Neural progenitor cell (in vitro differentiated cells): ENCODE measurements at regions not wholly inside any gene's neighbourhood (a gene's known extent, or its start where the extent isn't known, plus 50 kb on each side); places are given as distances from the start of the nearest gene placed in this dataset.

Experiments
- DNase-seq: peaks from one replicate; pipeline ENCODE4 v3.0.0-alpha.2; 2016; ENCODE audit warnings: low spot score
- H2AFZ ChIP-seq: fragments of 200-600 bp; sonication (generic); replicated peaks from 2 replicates; pipeline ENCODE4 v1.6.1; 2016; ENCODE audit warnings: antibody characterized with exemption
- H3F3A ChIP-seq: fragments of 200-600 bp; sonication (generic); 2 replicates; pipeline ENCODE4 v1.6.1; 2016; ENCODE audit warnings: antibody characterized with exemption, low read depth
- H3K27ac ChIP-seq: fragments of 200-600 bp; sonication (generic); 2 replicates; pipeline ENCODE4 v1.5.1; 2016; ENCODE audit warnings: mild to moderate bottlenecking
- H3K27me3 ChIP-seq: fragments of 200-600 bp; sonication (generic); 2 replicates; pipeline ENCODE4 v1.6.1; 2016; ENCODE audit warnings: mild to moderate bottlenecking, moderate library complexity
- H3K36me3 ChIP-seq: fragments of 200-600 bp; sonication (generic); 2 replicates; pipeline ENCODE4 v1.5.1; 2016
- H3K4me1 ChIP-seq: fragments of 200-600 bp; sonication (generic); 2 replicates; pipeline ENCODE4 v1.6.1; 2016; ENCODE audit warnings: mixed run types
- H3K4me2 ChIP-seq: fragments of 200-600 bp; sonication (generic); 2 replicates; pipeline ENCODE4 v1.6.1; 2016
- H3K4me3 ChIP-seq: fragments of 200-600 bp; sonication (generic); 2 replicates; pipeline ENCODE4 v1.5.1; 2016
- H3K79me2 ChIP-seq: fragments of 200-600 bp; sonication (generic); 2 replicates; pipeline ENCODE4 v1.6.1; 2016; ENCODE audit warnings: low read depth
- H3K9ac ChIP-seq: fragments of 200-600 bp; sonication (generic); 2 replicates; pipeline ENCODE4 v1.6.1; 2016
- H3K9me3 ChIP-seq: fragments of 200-600 bp; sonication (generic); 2 replicates; pipeline ENCODE4 v1.5.1; 2016; ENCODE audit warnings: low read depth
- H4K20me1 ChIP-seq: fragments of 200-600 bp; sonication (generic); 2 replicates; pipeline ENCODE4 v1.6.1; 2016; ENCODE audit warnings: low read depth
- H3K27ac Mint-ChIP-seq: 3 replicates; pipeline ENCODE4 v1.8.0; 2021; ENCODE audit warnings: mixed read lengths
- H3K27me3 Mint-ChIP-seq: 2 replicates; pipeline ENCODE4 v1.8.0; 2022; ENCODE audit warnings: low read depth, mild to moderate bottlenecking, inconsistent platforms, moderate library complexity, mixed read lengths; ENCODE audit not compliant: insufficient read depth
- H3K36me3 Mint-ChIP-seq: 3 replicates; pipeline ENCODE4 v1.8.0; 2021; ENCODE audit warnings: mixed read lengths
- H3K4me1 Mint-ChIP-seq: 3 replicates; pipeline ENCODE4 v1.8.0; 2021; ENCODE audit warnings: mixed read lengths
- H3K4me3 Mint-ChIP-seq: 3 replicates; pipeline ENCODE4 v1.8.0; 2021; ENCODE audit warnings: mild to moderate bottlenecking, moderate library complexity, mixed read lengths
- H3K9me3 Mint-ChIP-seq: 3 replicates; pipeline ENCODE4 v1.8.0; 2020; ENCODE audit warnings: mixed read lengths
- EZH2 ChIP-seq: fragments of 200-600 bp; sonication (generic); IDR thresholded peaks from 2 replicates; pipeline ENCODE4 v1.6.1; 2017; ENCODE audit warnings: antibody characterized with exemption, mild to moderate bottlenecking, moderate library complexity
- EZH2phosphoT487 ChIP-seq: fragments of 200-600 bp; sonication (generic); IDR thresholded peaks from 2 replicates; pipeline ENCODE4 v1.6.1; 2017; ENCODE audit warnings: antibody characterized with exemption
- TF ChIP-seq, protein P1 (sequence below): fragments of 200-600 bp; sonication (generic); IDR thresholded peaks from 2 replicates; pipeline ENCODE4 v1.5.1; 2017; ENCODE audit warnings: antibody characterized with exemption, mild to moderate bottlenecking

DNA sequence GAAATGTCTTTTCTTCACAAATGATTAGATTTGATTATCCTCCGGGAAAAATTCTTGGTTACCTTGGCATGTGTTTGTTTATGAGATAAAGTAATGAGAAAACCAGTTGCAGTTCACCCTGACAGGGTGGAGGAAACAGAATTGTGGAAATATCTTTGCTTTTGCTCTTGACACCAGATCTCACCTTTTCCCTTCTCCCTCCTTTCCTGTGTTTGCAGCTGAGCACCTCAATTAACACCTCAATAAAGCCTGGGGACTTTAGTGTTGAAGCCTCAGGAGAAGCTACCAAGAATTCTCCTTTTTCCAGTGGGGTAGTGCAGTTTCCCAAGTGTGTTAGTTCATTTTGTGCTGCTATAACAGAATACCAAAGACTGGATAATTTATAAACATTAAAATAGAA, 350.8 kb upstream of the IGFBP7 start:
- Mint-ChIP-seq H3K27me3 (peaks cover 6% of the 10 kb centered on the region), H3K9me3 (peaks cover 18% of the 10 kb centered on the region), H3K4me1 (peaks cover 12% of the 10 kb centered on the region), H3K27ac (no peak overlapping the region), H3K36me3 (peaks cover 7% of the 10 kb centered on the region), H3K4me3 (no peak overlapping the region)
- Histone ChIP-seq H3K4me1 (peaks cover 15% of the 10 kb centered on the region), H3K4me2 (no peak overlapping the region), H3K27ac (no peak overlapping the region), H3K9ac (no peak overlapping the region), H3K27me3 (no peaks in the 10 kb centered on the region), H2AFZ (no peak overlapping the region), H3K9me3 (peaks cover 5% of the 10 kb centered on the region), H3F3A (no peaks in the 10 kb centered on the region), H3K36me3 (no peaks in the 10 kb centered on the region), H4K20me1 (no peaks in the 10 kb centered on the region), H3K79me2 (no peaks in the 10 kb centered on the region), H3K4me3 (no peak overlapping the region)
- TF ChIP-seq EZH2 = no peak
- no peak for TF ChIP-seq EZH2phosphoT487
- TF ChIP-seq, protein P1, sequence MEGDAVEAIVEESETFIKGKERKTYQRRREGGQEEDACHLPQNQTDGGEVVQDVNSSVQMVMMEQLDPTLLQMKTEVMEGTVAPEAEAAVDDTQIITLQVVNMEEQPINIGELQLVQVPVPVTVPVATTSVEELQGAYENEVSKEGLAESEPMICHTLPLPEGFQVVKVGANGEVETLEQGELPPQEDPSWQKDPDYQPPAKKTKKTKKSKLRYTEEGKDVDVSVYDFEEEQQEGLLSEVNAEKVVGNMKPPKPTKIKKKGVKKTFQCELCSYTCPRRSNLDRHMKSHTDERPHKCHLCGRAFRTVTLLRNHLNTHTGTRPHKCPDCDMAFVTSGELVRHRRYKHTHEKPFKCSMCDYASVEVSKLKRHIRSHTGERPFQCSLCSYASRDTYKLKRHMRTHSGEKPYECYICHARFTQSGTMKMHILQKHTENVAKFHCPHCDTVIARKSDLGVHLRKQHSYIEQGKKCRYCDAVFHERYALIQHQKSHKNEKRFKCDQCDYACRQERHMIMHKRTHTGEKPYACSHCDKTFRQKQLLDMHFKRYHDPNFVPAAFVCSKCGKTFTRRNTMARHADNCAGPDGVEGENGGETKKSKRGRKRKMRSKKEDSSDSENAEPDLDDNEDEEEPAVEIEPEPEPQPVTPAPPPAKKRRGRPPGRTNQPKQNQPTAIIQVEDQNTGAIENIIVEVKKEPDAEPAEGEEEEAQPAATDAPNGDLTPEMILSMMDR = no peak
- DNase-seq = no peak

DNA sequence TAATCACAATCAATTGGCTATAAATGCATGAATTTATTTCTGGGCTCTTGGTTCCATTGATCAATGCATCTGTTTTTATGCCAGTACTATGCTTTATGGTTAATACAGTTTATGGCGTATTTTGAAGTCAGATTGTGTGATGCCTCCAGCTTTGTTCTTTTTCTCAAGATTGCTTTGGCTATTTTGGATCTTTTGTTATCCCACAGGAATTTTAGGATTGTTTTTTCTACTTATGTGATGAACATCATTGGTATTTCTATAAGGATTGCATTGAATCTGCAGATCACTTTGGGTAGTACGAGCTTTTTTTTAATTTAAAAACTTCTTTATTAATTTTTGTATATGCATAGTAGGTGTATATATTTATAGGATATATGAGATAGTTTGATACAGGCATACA, 338.7 kb upstream of the IGFBP7 start:
- Histone ChIP-seq H3K4me3 (no peak overlapping the region), H3K27me3 (no peaks in the 10 kb centered on the region), H3F3A (no peaks in the 10 kb centered on the region), H3K4me2 (no peak overlapping the region), H3K79me2 (no peaks in the 10 kb centered on the region), H3K27ac (no peak overlapping the region), H2AFZ (no peak overlapping the region), H3K9ac (no peak overlapping the region), H3K9me3 (no peaks in the 10 kb centered on the region), H3K36me3 (no peaks in the 10 kb centered on the region), H4K20me1 (no peaks in the 10 kb centered on the region), H3K4me1 (no peaks in the 10 kb centered on the region)
- peaks cover 6% of the 10 kb centered on the region for H3K4me1 Mint-ChIP-seq
- H3K36me3 Mint-ChIP-seq = no peaks in the 10 kb centered on the region
- H3K27ac Mint-ChIP-seq = no peak overlapping the region
- no peak overlapping the region for H3K4me3 Mint-ChIP-seq
- TF ChIP-seq, protein P1 = no peak
- TF ChIP-seq EZH2phosphoT487 = no peak
- no peak for TF ChIP-seq EZH2
- no peak for DNase-seq
- H3K9me3 Mint-ChIP-seq = peaks cover 11% of the 10 kb centered on the region
- H3K27me3 Mint-ChIP-seq = no peaks in the 10 kb centered on the region

DNA sequence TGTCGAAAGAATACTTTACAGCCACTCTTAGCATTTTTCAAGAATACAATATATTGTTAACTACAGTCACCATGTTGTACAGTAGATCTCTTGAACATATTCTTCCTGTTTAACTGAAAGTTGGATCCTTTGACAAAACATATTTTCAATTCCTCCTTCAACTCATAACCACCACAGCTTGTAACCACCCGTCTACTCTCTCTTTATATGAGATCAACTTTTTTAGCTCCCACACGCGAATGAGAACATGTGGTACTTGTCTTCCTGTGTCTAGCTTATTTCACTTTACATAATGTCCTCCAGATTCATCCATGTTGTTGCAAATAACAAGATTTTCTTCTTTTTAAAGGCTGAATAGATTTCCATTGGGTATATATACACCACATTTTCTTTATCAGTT, 338.3 kb upstream of the IGFBP7 start:
- no peaks in the 10 kb centered on the region for H3K27me3 Mint-ChIP-seq
- TF ChIP-seq, protein P1 = no peak
- TF ChIP-seq EZH2phosphoT487 = no peak
- TF ChIP-seq EZH2 = no peak
- Histone ChIP-seq H3K4me2 (no peak overlapping the region), H3K9me3 (no peaks in the 10 kb centered on the region), H3K27me3 (no peaks in the 10 kb centered on the region), H3K36me3 (no peaks in the 10 kb centered on the region), H3F3A (no peaks in the 10 kb centered on the region), H4K20me1 (no peaks in the 10 kb centered on the region), H3K27ac (no peak overlapping the region), H3K4me3 (no peak overlapping the region), H3K79me2 (no peaks in the 10 kb centered on the region), H3K4me1 (no peaks in the 10 kb centered on the region), H2AFZ (no peak overlapping the region), H3K9ac (no peak overlapping the region)
- H3K36me3 Mint-ChIP-seq = no peaks in the 10 kb centered on the region
- H3K4me1 Mint-ChIP-seq = peaks cover 8% of the 10 kb centered on the region
- no peak overlapping the region for H3K27ac Mint-ChIP-seq
- no peak for DNase-seq
- H3K9me3 Mint-ChIP-seq = peaks cover 11% of the 10 kb centered on the region
- H3K4me3 Mint-ChIP-seq = no peak overlapping the region
